ENCODE measurements at regions not wholly inside any gene's neighbourhood (a gene's known extent, or its start where the extent isn't known, plus 50 kb on each side); places are given as distances from the start of the nearest gene placed in this dataset.

- TF ChIP-seq CREB1 (IDR thresholded peaks at IDR 0.05), result no peak
- no peak for TF ChIP-seq MAFK (IDR thresholded peaks at IDR 0.05; ENCODE audit: low read depth, low read length)
- no peak for TF ChIP-seq CTCF (IDR thresholded peaks at IDR 0.05; ENCODE audit: control extremely low read depth in 1 of 3, insufficient read depth in 1 of 3, low read depth in 1 of 3, low read length in 3 of 3)
- no peak for TF ChIP-seq RAD21 (IDR thresholded peaks at IDR 0.05 in 1 of 2, conservative IDR thresholded peaks at IDR 0.05 in 1 of 2; ENCODE audit: low read depth in 2 of 2, low read length in 2 of 2)
- no peak for TF ChIP-seq TAF7 (optimal IDR thresholded peaks at IDR 0.05; ENCODE audit: borderline replicate concordance, low read depth, low read length)
- no peak for TF ChIP-seq ZNF274 (IDR thresholded peaks at IDR 0.05; ENCODE audit: borderline replicate concordance, extremely low read depth, low read length)
- no peak for TF ChIP-seq POLR2A (IDR thresholded peaks at IDR 0.05; ENCODE audit: control extremely low read depth in 1 of 2, low read depth in 2 of 2, low read length in 2 of 2)
- no peak for TF ChIP-seq KDM1A (IDR thresholded peaks at IDR 0.05; ENCODE audit: borderline replicate concordance, low read length)
- TF ChIP-seq POLR2AphosphoS5 (IDR thresholded peaks at IDR 0.05; ENCODE audit: low read depth, low read length), result no peak
- no peak for TF ChIP-seq GABPA (IDR thresholded peaks at IDR 0.05; ENCODE audit: borderline replicate concordance, insufficient read depth, low read length)
- no peak for TF ChIP-seq YY1 (IDR thresholded peaks at IDR 0.05; ENCODE audit: low read depth, low read length)
- TF ChIP-seq USF2 (IDR thresholded peaks at IDR 0.05; ENCODE audit: low read length), result no peak
These were observed 81.8 kb upstream of the PPP1R12A start for GRCh38 chr12:80016684-80017083.
